Peyer's patch (tissue), 4 donors: ENCODE measurements at regions not wholly inside any gene's neighbourhood (a gene's known extent, or its start where the extent isn't known, plus 50 kb on each side); places are given as distances from the start of the nearest gene placed in this dataset.

Experiments used
- POLR2A ChIP-seq, 2 donors: fragments of 450-650 bp; IDR thresholded peaks; one replicate each; pipeline ENCODE4 v1.5.1; 2017; ENCODE audit warnings: antibody characterized with exemption in 2 of 2, mild to moderate bottlenecking in 2 of 2, moderate library complexity in 2 of 2
- TF ChIP-seq, protein P1 (sequence below), 6 experiments: fragments of 450-650 bp in 4 of 6; fragments of 200-600 bp in 2 of 6; sonication (generic) in 1 of 6; IDR thresholded peaks; one replicate each; pipeline ENCODE4 v1.5.1; 2017 to 2019; ENCODE audit warnings: antibody characterized with exemption in 6 of 6, mild to moderate bottlenecking in 3 of 6, moderate library complexity in 1 of 6

GRCh38 chr2:41965909-41966295 is 81.9 kb upstream of the PKDCC start:
- TF ChIP-seq, protein P1, sequence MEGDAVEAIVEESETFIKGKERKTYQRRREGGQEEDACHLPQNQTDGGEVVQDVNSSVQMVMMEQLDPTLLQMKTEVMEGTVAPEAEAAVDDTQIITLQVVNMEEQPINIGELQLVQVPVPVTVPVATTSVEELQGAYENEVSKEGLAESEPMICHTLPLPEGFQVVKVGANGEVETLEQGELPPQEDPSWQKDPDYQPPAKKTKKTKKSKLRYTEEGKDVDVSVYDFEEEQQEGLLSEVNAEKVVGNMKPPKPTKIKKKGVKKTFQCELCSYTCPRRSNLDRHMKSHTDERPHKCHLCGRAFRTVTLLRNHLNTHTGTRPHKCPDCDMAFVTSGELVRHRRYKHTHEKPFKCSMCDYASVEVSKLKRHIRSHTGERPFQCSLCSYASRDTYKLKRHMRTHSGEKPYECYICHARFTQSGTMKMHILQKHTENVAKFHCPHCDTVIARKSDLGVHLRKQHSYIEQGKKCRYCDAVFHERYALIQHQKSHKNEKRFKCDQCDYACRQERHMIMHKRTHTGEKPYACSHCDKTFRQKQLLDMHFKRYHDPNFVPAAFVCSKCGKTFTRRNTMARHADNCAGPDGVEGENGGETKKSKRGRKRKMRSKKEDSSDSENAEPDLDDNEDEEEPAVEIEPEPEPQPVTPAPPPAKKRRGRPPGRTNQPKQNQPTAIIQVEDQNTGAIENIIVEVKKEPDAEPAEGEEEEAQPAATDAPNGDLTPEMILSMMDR (IDR thresholded peaks at IDR 0.05): no peak
- TF ChIP-seq POLR2A (IDR thresholded peaks at IDR 0.05): no peak
